H1 (cell line): ENCODE measurements at regions not wholly inside any gene's neighbourhood (a gene's known extent, or its start where the extent isn't known, plus 50 kb on each side); places are given as distances from the start of the nearest gene placed in this dataset.

Source experiments
- CEBPB ChIP-seq: IDR thresholded peaks from 2 replicates; pipeline ENCODE4 v1.6.1; 2012; ENCODE audit warnings: low read depth, low read length
- CTBP2 ChIP-seq: IDR thresholded peaks from 2 replicates; pipeline ENCODE4 v1.7.0; 2011; ENCODE audit warnings: borderline replicate concordance, mild to moderate bottlenecking, moderate library complexity, mixed read lengths, low read length; ENCODE audit not compliant: insufficient read depth, insufficient read length
- RFX5 ChIP-seq: IDR thresholded peaks from 2 replicates; pipeline ENCODE4 v1.6.1; 2011; ENCODE audit warnings: low read depth, low read length, improper control_type of control experiment, borderline replicate concordance
- RXRA ChIP-seq: IDR thresholded peaks from 2 replicates; pipeline ENCODE4 v1.6.1; 2011; ENCODE audit warnings: low read depth, mild to moderate bottlenecking, low read length, moderate library complexity; ENCODE audit not compliant: insufficient read depth

DNA sequence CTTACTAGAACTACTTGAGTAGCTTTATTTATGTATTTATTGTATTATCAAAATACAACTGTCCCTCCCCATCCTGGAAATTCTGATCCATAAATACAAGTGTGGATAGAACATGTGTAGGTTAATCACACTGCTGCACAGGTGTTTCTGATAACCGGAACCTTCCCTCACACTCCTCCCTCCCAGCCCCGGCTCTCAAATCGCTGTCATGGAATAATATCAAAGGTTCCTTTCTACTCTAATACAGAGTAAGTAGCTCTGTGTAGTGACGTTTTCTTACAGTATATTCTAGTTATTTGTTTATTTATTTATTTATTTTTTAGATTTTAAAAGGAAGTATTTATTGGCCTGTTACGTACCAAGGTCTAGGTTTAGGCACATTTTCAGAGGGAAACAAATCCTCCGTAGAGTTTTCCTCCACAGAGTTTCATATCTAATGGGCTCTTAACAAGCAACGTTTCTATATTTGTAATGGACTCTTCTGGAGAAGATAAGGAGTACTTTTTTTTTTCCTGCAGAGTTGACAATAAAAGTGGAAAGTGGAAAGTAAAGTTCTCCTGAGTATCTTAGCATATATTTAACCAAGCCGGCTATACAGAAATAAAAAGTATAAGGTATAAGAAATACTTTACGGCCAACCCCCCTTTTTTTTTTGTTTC lies 129.0 kb upstream of the CARD18 start (continued):
- TF ChIP-seq RFX5 (no peak), CEBPB (no peak), RXRA (no peak), CTBP2 (no peak)
